ENCODE measurements at regions not wholly inside any gene's neighbourhood (a gene's known extent, or its start where the extent isn't known, plus 50 kb on each side); places are given as distances from the start of the nearest gene placed in this dataset.

DNA sequence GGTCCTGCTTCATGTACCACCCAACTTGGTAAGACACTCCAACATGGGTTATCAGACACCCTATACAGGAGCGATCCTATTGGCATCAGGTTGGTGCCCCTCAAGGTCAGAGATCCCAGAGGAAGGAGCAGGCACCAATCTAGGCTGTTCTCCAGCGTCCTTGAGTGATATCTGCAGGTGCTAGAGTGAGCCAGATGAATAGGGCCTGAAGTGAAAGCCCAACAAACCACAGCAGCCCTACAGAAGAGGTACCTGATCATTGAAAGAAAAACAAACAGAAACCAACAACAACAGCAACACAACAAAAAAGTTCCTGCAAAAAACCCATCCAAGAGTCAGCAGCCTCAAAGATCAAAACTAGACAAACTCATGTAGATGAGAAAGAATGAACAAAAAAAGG is 584.8 kb downstream of the HINT1 start:
- TF ChIP-seq EZH2phosphoT487 (IDR thresholded peaks at IDR 0.05; ENCODE audit: insufficient read depth, low read depth): no peak
- TF ChIP-seq EZH2 (IDR thresholded peaks at IDR 0.05; ENCODE audit: insufficient read depth, poor library complexity, severe bottlenecking): no peak

Measured in GM23248 (cell line).